AG10803 (cell line): ENCODE measurements at regions not wholly inside any gene's neighbourhood (a gene's known extent, or its start where the extent isn't known, plus 50 kb on each side); places are given as distances from the start of the nearest gene placed in this dataset.

ENCODE experiments used
- DNase-seq: peaks from one replicate; pipeline ENCODE4 v3.0.0; 2010; ENCODE audit warnings: low read depth
- H3K4me3 ChIP-seq: 2 replicates; pipeline ENCODE4 v1.5.1; 2011; ENCODE audit warnings: mild to moderate bottlenecking, low read length, control low read depth
- CTCF ChIP-seq: conservative IDR thresholded peaks from 2 replicates; pipeline ENCODE4 v1.5.1; 2011; ENCODE audit warnings: mild to moderate bottlenecking, low read length, control low read depth, inconsistent platforms

- no peak overlapping the region for H3K4me3 ChIP-seq
- TF ChIP-seq CTCF, result no peak
- DNase-seq, result peak; percentile 96
Measured at GRCh38 chr3:106261915-106262683, 393.3 kb upstream of the CBLB start.

GRCh38 chr3:106263011-106263410, 394.2 kb upstream of the CBLB start:
- DNase-seq, result peak; percentile 6
- TF ChIP-seq CTCF, result no peak
- no peak overlapping the region for H3K4me3 ChIP-seq

- TF ChIP-seq CTCF, result no peak
- H3K4me3 ChIP-seq, result no peak overlapping the region
- no peak for DNase-seq
Measured at GRCh38 chr3:106263546-106263945, 394.7 kb upstream of the CBLB start.

GRCh38 chr3:106265704-106266103, 396.9 kb upstream of the CBLB start:
- no peak for TF ChIP-seq CTCF
- no peak for DNase-seq
- no peak overlapping the region for H3K4me3 ChIP-seq

GRCh38 chr3:106268696-106269095, 399.9 kb upstream of the CBLB start:
- no peak for TF ChIP-seq CTCF
- DNase-seq, result no peak
- H3K4me3 ChIP-seq, result no peak overlapping the region

- DNase-seq, result no peak
- no peak for TF ChIP-seq CTCF
- no peak overlapping the region for H3K4me3 ChIP-seq
Measured at GRCh38 chr3:106272302-106272701, 403.5 kb upstream of the CBLB start.

GRCh38 chr3:106275592-106275991, 406.8 kb upstream of the CBLB start:
- no peak overlapping the region for H3K4me3 ChIP-seq
- DNase-seq, result no peak
- TF ChIP-seq CTCF, result no peak
